Naive thymus-derived CD8-positive, alpha-beta T cell (primary cell): ENCODE measurements at regions not wholly inside any gene's neighbourhood (a gene's known extent, or its start where the extent isn't known, plus 50 kb on each side); places are given as distances from the start of the nearest gene placed in this dataset.

Source experiments
- ATAC-seq, 2 donors: fragments of 150-1000 bp; cut with Tn5 transposase in 1 of 2; sonication (Bioruptor Pico), chemical (Tn5 transposase) in 1 of 2; 1 replicate in 1 of 2; 2 replicates in 1 of 2; pipeline ENCODE4 v1.10.0; 2021; ENCODE audit warnings: mild to moderate bottlenecking in 2 of 2, moderate library complexity in 2 of 2
- POLR2A ChIA-PET: fragments of 350-600 bp; sonication (Branson Sonifier 250); formaldehyde crosslinking; loops from one replicate; lab custom pipeline; 2021; ENCODE audit warnings: antibody characterized with exemption; lab: Charles Lee
- DNase-seq, 10 donors: peaks; one replicate each; pipeline versions ENCODE4 v3.0.0 to v3.0.0-alpha.2; 2020 to 2022
- H3K27ac Mint-ChIP-seq, 10 donors: one replicate each; pipeline ENCODE4 v1.8.0; 2020 to 2022; ENCODE audit warnings: mild to moderate bottlenecking in 10 of 10, mixed read lengths in 10 of 10, moderate library complexity in 4 of 10, inconsistent platforms in 1 of 10
- H3K27me3 Mint-ChIP-seq, 5 donors: one replicate each; pipeline ENCODE4 v1.8.0; 2021 to 2022; ENCODE audit warnings: mixed read lengths in 5 of 5
- H3K36me3 Mint-ChIP-seq, 3 donors: one replicate each; pipeline ENCODE4 v1.8.0; 2020 to 2022; ENCODE audit warnings: mixed read lengths in 3 of 3, mild to moderate bottlenecking in 2 of 3, inconsistent platforms in 1 of 3
- H3K4me1 Mint-ChIP-seq, 4 donors: one replicate each; pipeline ENCODE4 v1.8.0; 2021 to 2022; ENCODE audit warnings: mixed read lengths in 4 of 4
- H3K4me3 Mint-ChIP-seq, 10 donors: one replicate each; pipeline ENCODE4 v1.8.0; 2020 to 2022; ENCODE audit warnings: mild to moderate bottlenecking in 10 of 10, mixed read lengths in 10 of 10, moderate library complexity in 6 of 10, inconsistent platforms in 1 of 10
- H3K9me3 Mint-ChIP-seq, 9 donors: one replicate each; pipeline ENCODE4 v1.8.0; 2020 to 2022; ENCODE audit warnings: mixed read lengths in 9 of 9, mild to moderate bottlenecking in 3 of 9, inconsistent platforms in 1 of 9, moderate library complexity in 1 of 9

GRCh38 chr6:63371104-63371715 is 51.4 kb upstream of the LGSN start:
- POLR2A ChIA-PET, result no interaction called here
- no peaks in the 10 kb centered on the region for H3K4me1 Mint-ChIP-seq
- DNase-seq (no peak), ATAC-seq (no peak)
- no peak overlapping the region for H3K4me3 Mint-ChIP-seq
- peaks cover 0 to 11% (median 5%) of the 10 kb centered on the region in 9 donors for H3K9me3 Mint-ChIP-seq
- H3K27me3 Mint-ChIP-seq, result peaks cover 0 to 3% (median 0%) of the 10 kb centered on the region in 5 donors
- no peak overlapping the region for H3K27ac Mint-ChIP-seq
- no peaks in the 10 kb centered on the region for H3K36me3 Mint-ChIP-seq

- POLR2A ChIA-PET, result no interaction called here
- no peak overlapping the region for H3K4me3 Mint-ChIP-seq
- no peak overlapping the region for H3K27ac Mint-ChIP-seq
- H3K27me3 Mint-ChIP-seq, result peaks cover 0 to 3% (median 1%) of the 10 kb centered on the region in 5 donors
- H3K36me3 Mint-ChIP-seq, result peaks cover 0 to 4% (median 0%) of the 10 kb centered on the region in 3 donors
- H3K4me1 Mint-ChIP-seq, result no peaks in the 10 kb centered on the region
- no peak for DNase-seq
- H3K9me3 Mint-ChIP-seq, result peaks cover 0 to 11% (median 3%) of the 10 kb centered on the region in 9 donors
- ATAC-seq, result no peak
Measured at GRCh38 chr6:63372951-63373533, 53.3 kb upstream of the LGSN start.

- H3K4me3 Mint-ChIP-seq, result no peak overlapping the region
- no peaks in the 10 kb centered on the region for H3K4me1 Mint-ChIP-seq
- H3K9me3 Mint-ChIP-seq, result peaks cover 0 to 3% (median 0%) of the 10 kb centered on the region in 9 donors
- no peaks in the 10 kb centered on the region for H3K36me3 Mint-ChIP-seq
- POLR2A ChIA-PET, result no interaction called here
- ATAC-seq (no peak), DNase-seq (no peak)
- H3K27me3 Mint-ChIP-seq, result peaks cover 0 to 6% (median 0%) of the 10 kb centered on the region in 5 donors
- H3K27ac Mint-ChIP-seq, result no peak overlapping the region
Measured at GRCh38 chr6:63389191-63389844, 69.5 kb upstream of the LGSN start.

- Mint-ChIP-seq H3K27ac (no peak overlapping the region), H3K4me1 (no peaks in the 10 kb centered on the region), H3K36me3 (no peaks in the 10 kb centered on the region), H3K4me3 (no peak overlapping the region), H3K9me3 (peaks cover 0 to 3% (median 0%) of the 10 kb centered on the region in 9 donors), H3K27me3 (peaks cover 0 to 19% (median 4%) of the 10 kb centered on the region in 5 donors)
- ATAC-seq (no peak), DNase-seq (no peak)
- POLR2A ChIA-PET, result no interaction called here
Measured at GRCh38 chr6:63391203-63391970, 71.6 kb upstream of the LGSN start.

- H3K4me1 Mint-ChIP-seq, result no peaks in the 10 kb centered on the region
- DNase-seq, result no peak
- POLR2A ChIA-PET, result no interaction called here
- no peak overlapping the region for H3K4me3 Mint-ChIP-seq
- H3K9me3 Mint-ChIP-seq, result peaks cover 0 to 3% (median 0%) of the 10 kb centered on the region in 9 donors
- H3K36me3 Mint-ChIP-seq, result no peaks in the 10 kb centered on the region
- no peak overlapping the region for H3K27ac Mint-ChIP-seq
- peaks cover 1 to 22% (median 4%) of the 10 kb centered on the region in 5 donors for H3K27me3 Mint-ChIP-seq
- no peak for ATAC-seq
Measured at GRCh38 chr6:63392092-63392724, 72.4 kb upstream of the LGSN start.

- no peak for DNase-seq
- Mint-ChIP-seq H3K27me3 (peaks cover 1 to 22% (median 4%) of the 10 kb centered on the region in 5 donors), H3K4me3 (no peak overlapping the region), H3K36me3 (no peaks in the 10 kb centered on the region), H3K9me3 (peaks cover 0 to 1% (median 0%) of the 10 kb centered on the region in 9 donors), H3K27ac (no peak overlapping the region), H3K4me1 (no peaks in the 10 kb centered on the region)
- POLR2A ChIA-PET, result no interaction called here
- no peak for ATAC-seq
Measured at GRCh38 chr6:63394656-63395308, 75.0 kb upstream of the LGSN start.

GRCh38 chr6:63395381-63395780 is 75.6 kb upstream of the LGSN start:
- ATAC-seq, result no peak
- Mint-ChIP-seq H3K4me3 (no peak overlapping the region), H3K27me3 (peaks cover 1 to 22% (median 4%) of the 10 kb centered on the region in 5 donors), H3K27ac (no peak overlapping the region), H3K4me1 (no peaks in the 10 kb centered on the region), H3K36me3 (no peaks in the 10 kb centered on the region), H3K9me3 (peaks cover 0 to 1% (median 0%) of the 10 kb centered on the region in 9 donors)
- POLR2A ChIA-PET, result no interaction called here
- no peak for DNase-seq

GRCh38 chr6:63403725-63404124 is 83.9 kb upstream of the LGSN start:
- Mint-ChIP-seq H3K4me1 (no peaks in the 10 kb centered on the region), H3K36me3 (no peaks in the 10 kb centered on the region), H3K27me3 (peaks cover 0 to 3% (median 0%) of the 10 kb centered on the region in 5 donors), H3K27ac (no peak overlapping the region), H3K4me3 (no peak overlapping the region), H3K9me3 (peaks cover 0 to 23% (median 0%) of the 10 kb centered on the region in 9 donors)
- no peak for DNase-seq
- POLR2A ChIA-PET, result no interaction called here
- no peak for ATAC-seq

- H3K9me3 Mint-ChIP-seq, result peaks cover 0 to 3% (median 0%) of the 10 kb centered on the region in 9 donors
- H3K27ac Mint-ChIP-seq, result no peak overlapping the region
- no peaks in the 10 kb centered on the region for H3K4me1 Mint-ChIP-seq
- POLR2A ChIA-PET, result no interaction called here
- DNase-seq (no peak), ATAC-seq (no peak)
- no peaks in the 10 kb centered on the region for H3K27me3 Mint-ChIP-seq
- H3K4me3 Mint-ChIP-seq, result no peak overlapping the region
- H3K36me3 Mint-ChIP-seq, result no peaks in the 10 kb centered on the region
Measured at GRCh38 chr6:63410435-63411426, 90.9 kb upstream of the LGSN start.

GRCh38 chr6:63415286-63415685 is 95.5 kb upstream of the LGSN start:
- peaks cover 0 to 7% (median 0%) of the 10 kb centered on the region in 5 donors for H3K27me3 Mint-ChIP-seq
- DNase-seq (no peak), ATAC-seq (no peak)
- H3K4me1 Mint-ChIP-seq, result no peaks in the 10 kb centered on the region
- H3K36me3 Mint-ChIP-seq, result peaks cover 0 to 6% (median 0%) of the 10 kb centered on the region in 3 donors
- peaks cover 0 to 3% (median 2%) of the 10 kb centered on the region in 9 donors for H3K9me3 Mint-ChIP-seq
- H3K27ac Mint-ChIP-seq, result no peak overlapping the region
- POLR2A ChIA-PET, result no interaction called here
- no peak overlapping the region for H3K4me3 Mint-ChIP-seq

GRCh38 chr6:63418741-63419140 is 99.0 kb upstream of the LGSN start:
- H3K4me3 Mint-ChIP-seq, result no peak overlapping the region
- no peak for ATAC-seq
- no peaks in the 10 kb centered on the region for H3K4me1 Mint-ChIP-seq
- H3K9me3 Mint-ChIP-seq, result peaks cover 0 to 21% (median 9%) of the 10 kb centered on the region in 9 donors
- POLR2A ChIA-PET, result no interaction called here
- H3K27ac Mint-ChIP-seq, result no peak overlapping the region
- peaks cover 0 to 11% (median 2%) of the 10 kb centered on the region in 5 donors for H3K27me3 Mint-ChIP-seq
- DNase-seq, result no peak
- H3K36me3 Mint-ChIP-seq, result peaks cover 0 to 14% (median 2%) of the 10 kb centered on the region in 3 donors
